GM20000 (cell line): ENCODE measurements at regions not wholly inside any gene's neighbourhood (a gene's known extent, or its start where the extent isn't known, plus 50 kb on each side); places are given as distances from the start of the nearest gene placed in this dataset.
"Not testable (repeated sequence)": the region's sequence is repeated elsewhere in the genome, so short reads cannot be mapped to it uniquely, and the experiment has no call there.

Source experiments
- DNase-seq: peaks from one replicate; pipeline ENCODE4 v3.0.0; 2012; ENCODE audit warnings: low spot score
- TF ChIP-seq, protein P1 (sequence below): IDR thresholded peaks from 2 replicates; pipeline ENCODE4 v1.5.1; 2012; ENCODE audit warnings: mild to moderate bottlenecking, control low read depth; ENCODE audit errors: extremely low read depth, missing control alignments

GRCh38 chr12:73991138-73991537 is 546.5 kb upstream of the ATXN7L3B start:
- TF ChIP-seq, protein P1, sequence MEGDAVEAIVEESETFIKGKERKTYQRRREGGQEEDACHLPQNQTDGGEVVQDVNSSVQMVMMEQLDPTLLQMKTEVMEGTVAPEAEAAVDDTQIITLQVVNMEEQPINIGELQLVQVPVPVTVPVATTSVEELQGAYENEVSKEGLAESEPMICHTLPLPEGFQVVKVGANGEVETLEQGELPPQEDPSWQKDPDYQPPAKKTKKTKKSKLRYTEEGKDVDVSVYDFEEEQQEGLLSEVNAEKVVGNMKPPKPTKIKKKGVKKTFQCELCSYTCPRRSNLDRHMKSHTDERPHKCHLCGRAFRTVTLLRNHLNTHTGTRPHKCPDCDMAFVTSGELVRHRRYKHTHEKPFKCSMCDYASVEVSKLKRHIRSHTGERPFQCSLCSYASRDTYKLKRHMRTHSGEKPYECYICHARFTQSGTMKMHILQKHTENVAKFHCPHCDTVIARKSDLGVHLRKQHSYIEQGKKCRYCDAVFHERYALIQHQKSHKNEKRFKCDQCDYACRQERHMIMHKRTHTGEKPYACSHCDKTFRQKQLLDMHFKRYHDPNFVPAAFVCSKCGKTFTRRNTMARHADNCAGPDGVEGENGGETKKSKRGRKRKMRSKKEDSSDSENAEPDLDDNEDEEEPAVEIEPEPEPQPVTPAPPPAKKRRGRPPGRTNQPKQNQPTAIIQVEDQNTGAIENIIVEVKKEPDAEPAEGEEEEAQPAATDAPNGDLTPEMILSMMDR = no peak

DNA sequence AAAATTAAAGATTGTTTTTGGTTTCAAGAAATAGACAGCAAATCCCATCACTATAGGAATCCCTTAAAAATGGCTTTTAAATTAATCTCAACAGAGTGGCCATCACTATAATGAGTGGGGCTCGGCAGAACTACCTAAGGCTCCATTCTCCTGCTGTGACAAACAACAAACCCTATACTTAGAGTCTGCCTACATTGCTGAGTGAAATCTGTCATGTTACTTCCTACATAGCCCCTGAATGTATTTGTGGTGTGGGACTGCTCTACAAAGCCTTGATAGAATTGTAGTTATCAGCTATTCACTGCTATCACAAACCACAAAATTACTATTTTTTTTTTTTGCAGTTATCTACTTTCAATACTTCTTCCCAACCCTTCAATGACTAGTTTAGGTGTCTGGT is 538.7 kb upstream of the ATXN7L3B start:
- TF ChIP-seq, protein P1 = no peak
- DNase-seq = no peak

More at GRCh38 chr12:73991138-73991537, 546.5 kb upstream of the ATXN7L3B start:
- DNase-seq = no peak

GRCh38 chr12:74015118-74015517 is 522.5 kb upstream of the ATXN7L3B start:
- TF ChIP-seq, protein P1 = no peak

DNA sequence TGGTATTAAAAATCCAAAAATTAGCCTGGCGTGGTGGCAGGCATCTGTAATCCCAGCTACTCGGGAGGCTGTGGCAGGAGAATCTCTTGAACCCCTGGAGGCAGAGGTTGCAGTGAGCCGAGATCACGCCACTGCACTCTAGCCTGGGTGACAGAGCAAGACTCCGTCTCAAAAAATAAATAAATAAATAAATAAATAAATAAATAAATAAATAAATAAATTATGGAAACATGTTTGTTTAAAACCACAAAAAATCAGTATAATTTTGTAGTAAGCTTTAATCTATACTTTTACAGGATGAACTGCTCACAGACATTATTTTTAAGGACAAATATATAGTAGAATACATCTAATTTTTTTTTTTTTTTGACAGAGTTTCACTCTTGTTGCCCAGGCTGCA is 521.3 kb upstream of the ATXN7L3B start:
- DNase-seq = not testable (repeated sequence)

More at GRCh38 chr12:74015118-74015517, 522.5 kb upstream of the ATXN7L3B start:
- DNase-seq = no peak

DNA sequence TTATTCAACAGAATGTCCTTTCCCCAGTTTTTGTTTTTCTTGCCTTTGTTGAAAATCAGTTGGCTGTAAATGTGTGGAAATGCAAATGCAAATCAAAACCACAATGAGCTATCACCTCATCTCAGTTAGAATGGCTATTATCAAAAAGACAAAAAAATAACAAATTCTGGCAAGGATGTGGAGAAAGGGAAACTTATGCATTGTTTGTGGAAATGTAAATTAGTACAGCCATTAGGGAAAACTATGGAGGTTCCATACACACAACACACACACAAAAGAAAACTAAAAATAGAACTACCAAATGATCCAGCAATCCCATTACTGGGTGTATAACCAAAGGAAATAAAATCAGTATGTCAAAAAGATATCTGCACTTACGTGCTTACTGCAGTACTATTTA is 518.8 kb upstream of the ATXN7L3B start:
- TF ChIP-seq, protein P1 = no peak
- no peak for DNase-seq

DNA sequence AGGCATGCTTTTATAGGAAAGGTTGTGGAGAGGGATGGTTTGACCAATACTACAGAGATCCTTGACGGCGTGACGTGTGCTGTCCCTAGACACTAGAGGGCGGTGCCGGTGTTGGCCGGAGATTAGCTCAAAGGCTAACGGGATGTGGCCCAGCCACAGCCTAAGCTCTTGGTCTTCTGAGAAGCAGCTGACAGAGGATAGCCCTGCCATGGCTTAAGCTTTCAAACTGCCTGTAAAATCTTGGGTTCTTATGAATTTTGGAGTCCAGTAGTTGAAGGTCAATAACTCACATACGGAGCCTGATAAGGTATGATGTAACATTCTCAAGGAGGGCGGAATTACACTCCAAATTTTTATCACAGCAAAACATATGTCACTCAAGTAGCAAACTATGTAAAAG is 515.7 kb upstream of the ATXN7L3B start:
- TF ChIP-seq, protein P1 = peak; percentile 59
- peak; percentile 34 for DNase-seq

- no peak for DNase-seq
- TF ChIP-seq, protein P1 = no peak
These were observed 506.6 kb upstream of the ATXN7L3B start for GRCh38 chr12:74031045-74031444.

DNA sequence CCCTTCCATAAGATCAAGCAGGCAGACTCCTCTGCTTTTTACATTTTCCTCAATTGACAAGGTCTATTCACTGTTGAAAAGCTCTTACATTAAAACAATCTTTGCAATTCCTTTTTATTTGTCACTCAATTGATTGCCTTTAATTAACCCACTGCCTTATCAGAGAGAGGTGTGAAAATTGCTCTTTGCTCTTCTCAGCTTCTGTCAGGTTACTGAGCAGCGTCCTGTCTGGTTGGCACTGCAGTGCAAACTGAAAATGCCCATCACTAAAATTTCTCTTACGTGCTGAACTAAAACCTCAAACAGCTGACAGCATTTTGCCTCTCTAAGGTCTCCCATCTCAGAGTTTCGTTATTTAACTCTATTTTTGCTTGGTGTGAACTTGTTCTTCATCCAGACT is 504.1 kb upstream of the ATXN7L3B start:
- TF ChIP-seq, protein P1 = no peak
- no peak for DNase-seq

DNA sequence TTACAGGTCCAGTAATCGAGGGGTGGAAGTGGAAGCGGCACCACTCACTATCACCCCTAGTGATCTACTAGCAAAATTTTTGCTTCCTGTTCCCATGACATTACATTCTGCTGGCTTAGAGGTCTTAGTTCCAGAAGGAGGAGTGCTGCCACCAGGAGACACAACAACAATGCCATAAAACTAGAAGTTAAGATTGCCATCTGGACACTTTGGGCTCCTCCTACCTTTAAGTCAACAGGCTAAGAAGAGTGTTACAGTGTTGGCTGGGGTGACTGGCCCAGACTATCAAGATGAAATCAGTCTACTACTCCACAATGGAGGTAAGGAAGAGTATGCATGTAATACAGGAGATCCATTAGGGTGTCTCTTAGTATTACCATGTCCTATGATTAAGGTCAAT is 498.5 kb upstream of the ATXN7L3B start:
- not testable (repeated sequence) for DNase-seq
